ENCODE measurements at regions not wholly inside any gene's neighbourhood (a gene's known extent, or its start where the extent isn't known, plus 50 kb on each side); places are given as distances from the start of the nearest gene placed in this dataset.

DNA sequence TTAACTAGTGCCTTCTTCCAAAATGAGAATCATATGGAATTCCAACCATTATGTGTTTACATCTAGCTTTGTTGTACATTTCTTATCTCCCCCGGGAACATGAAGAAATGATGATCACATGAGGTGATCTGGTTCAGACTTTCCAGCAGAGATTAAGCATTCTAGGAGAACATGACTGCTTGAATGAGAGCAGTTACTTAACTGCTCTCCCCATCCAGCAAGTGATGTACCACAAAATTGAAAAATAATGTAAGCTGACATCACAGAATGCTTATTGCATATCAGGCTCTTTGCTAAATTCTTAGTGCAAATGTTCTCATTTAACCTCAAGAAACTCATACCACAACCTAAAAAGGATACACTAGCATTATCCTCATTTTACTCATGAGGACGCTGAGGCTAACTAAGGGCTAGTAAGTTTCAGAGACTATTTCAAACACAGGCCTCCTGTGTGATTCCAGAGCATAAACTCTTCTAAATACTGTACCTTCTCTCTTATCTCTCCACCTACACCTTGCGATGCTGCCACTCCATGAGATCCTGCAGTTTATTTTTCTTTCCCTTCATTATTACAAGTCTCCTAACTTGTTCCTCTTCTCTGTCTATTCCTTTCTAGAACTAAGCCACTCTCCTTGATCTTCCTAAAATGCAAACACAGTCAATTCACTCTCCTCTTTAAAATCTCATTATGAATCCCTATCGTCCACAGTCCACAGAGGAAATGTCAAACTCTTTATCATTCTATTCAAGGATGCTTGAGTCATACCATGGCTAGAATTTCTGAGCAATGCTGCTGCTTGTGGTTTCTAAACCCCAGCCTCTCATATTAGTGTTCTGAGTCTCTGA, 1224.8 kb upstream of the ZEB2 start:
- intact Hi-C loops (cut with DNase I) = no loop called here
- DNase-seq = no peak

DNA sequence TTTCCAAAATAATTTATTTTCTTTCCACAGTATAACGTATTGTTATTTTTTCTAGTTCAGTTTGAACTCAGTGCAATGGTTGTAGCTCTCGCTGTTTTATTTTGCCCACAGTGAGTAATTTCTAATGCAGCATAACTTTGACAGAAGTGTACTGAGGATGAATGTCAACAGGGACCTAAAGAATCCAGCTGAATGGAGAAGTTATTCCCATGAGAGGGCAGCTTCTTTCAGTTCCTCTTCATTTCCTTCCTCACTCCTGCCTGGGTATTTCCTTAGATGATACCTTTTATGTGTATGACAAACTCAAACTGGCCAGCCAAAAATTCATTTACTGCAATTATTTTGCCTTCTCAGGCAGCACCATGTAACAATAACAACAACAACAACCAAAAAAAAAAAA, 1223.1 kb upstream of the ZEB2 start:
- no peak for DNase-seq
- intact Hi-C loops (cut with DNase I) = no loop called here

DNA sequence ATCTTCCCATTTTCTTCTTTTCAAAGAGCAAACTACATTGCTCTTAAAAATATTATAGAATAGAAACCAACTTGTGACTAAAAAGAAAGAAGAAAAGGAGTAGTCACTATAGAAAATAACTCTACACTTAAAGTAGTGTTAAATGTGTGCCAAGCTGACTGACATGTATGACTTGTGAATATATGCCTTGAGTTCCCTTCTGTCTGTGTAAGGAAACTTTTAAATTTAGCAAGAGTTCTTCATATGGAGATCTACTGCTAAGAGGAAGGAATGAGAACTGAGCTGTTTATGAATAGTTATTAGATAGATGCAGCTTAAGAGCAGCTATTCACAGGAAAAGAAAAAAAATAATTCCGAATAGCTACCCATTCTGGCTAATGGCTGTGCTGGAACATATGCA, 1221.7 kb upstream of the ZEB2 start:
- intact Hi-C loops (cut with DNase I) = no loop called here
- no peak for DNase-seq

DNA sequence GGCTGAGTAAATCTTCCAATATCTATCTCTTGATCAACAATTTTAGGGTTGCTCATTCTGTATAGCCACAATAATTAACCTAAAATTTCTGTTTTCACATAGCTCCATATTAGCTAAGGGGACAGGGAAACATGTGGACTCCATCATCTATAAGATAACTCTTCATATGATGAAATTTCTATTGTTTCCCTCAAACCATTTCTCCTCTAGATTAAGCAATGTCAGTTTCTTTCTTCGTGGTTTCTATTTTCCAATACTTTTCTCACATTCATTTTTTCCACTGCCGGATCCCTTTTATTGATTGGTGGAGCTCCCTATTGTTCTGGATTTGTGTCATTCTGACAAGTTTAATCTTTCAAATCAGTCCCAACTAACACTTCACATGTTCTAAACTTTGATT, 1221.3 kb upstream of the ZEB2 start:
- intact Hi-C loops (cut with DNase I) = no loop called here
- DNase-seq = no peak

DNA sequence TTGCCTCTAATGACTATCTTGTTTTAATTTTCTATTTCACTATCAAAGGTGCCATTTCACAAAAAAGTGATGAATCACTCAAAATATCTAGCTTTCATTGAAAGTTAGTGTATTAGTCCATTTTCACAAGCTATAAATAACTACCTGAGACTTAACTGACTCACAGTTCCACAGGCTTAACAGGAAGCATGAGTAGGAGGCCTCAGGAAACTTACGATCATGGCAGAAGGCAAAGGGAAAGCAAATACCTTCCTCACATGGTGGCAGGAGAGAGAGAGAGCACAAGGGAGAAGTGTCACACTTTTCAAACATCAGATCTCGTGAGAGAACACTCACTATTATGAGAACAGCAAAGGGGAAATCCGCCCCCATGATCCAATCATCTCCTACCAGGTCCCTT, 1220.4 kb upstream of the ZEB2 start:
- intact Hi-C loops (cut with DNase I) = no loop called here
- peak in 5 of 42 donors; percentile 3 to 42 (median 7) for DNase-seq

DNA sequence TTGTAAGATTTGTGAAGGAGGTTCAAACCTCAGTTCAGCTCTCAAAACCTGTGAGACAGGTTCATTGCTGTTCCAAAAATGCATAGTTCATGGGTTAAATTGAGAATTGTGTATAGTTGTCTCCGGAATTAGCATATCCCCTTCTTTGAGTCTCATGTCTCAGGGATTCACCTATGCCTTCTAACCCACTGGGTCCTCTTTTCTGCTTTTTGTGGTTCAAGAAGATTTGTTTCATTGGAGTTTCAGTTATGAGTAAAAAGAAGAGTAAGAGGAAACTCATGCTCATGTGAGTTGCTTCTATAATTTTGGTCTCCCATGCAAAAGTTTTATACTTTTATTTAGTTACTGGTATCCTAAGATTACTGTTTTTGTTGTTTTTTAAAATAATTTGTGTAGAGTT, 1219.8 kb upstream of the ZEB2 start:
- no peak for DNase-seq
- intact Hi-C loops (cut with DNase I) = no loop called here

DNA sequence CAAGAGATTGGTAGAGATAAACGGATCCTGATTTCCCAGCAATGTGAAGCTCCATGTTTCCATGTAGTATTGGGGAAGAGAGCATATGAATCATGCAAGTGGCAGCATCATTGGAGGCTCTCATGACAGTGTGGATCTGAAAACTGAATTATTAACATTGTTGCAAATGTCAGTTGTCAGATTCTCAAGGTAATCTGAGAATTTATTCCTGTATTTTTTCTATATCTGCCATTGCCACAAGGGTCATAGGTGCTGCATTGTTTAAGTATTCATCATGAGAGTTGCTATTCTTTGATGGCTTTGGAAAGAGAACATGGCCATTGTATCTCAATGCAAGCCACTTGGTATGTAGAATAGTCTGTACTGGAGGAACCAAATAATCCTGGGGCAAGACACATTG, 1217.0 kb upstream of the ZEB2 start:
- intact Hi-C loops (cut with DNase I) = no loop called here
- DNase-seq = no peak

DNA sequence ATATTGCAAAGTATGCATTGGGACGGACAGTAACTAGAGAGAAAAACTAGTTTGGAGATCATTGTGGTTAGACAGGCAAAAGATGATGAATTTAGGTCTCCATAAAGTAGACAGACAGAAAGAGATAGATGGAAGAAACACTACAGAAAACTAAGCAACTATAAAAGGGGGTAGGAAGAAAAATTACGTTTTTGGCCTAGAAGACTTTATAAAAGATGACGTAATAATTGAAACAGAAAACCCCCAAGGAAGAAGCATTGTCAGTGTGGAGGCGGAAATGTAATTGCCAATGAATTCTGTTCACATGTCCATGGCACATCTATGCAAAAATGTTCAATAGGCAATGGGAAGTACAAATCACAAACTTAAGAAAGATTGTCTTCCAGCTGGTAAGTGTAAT, 1211.5 kb upstream of the ZEB2 start:
- no peak for DNase-seq
- intact Hi-C loops (cut with DNase I) = no loop called here

DNA sequence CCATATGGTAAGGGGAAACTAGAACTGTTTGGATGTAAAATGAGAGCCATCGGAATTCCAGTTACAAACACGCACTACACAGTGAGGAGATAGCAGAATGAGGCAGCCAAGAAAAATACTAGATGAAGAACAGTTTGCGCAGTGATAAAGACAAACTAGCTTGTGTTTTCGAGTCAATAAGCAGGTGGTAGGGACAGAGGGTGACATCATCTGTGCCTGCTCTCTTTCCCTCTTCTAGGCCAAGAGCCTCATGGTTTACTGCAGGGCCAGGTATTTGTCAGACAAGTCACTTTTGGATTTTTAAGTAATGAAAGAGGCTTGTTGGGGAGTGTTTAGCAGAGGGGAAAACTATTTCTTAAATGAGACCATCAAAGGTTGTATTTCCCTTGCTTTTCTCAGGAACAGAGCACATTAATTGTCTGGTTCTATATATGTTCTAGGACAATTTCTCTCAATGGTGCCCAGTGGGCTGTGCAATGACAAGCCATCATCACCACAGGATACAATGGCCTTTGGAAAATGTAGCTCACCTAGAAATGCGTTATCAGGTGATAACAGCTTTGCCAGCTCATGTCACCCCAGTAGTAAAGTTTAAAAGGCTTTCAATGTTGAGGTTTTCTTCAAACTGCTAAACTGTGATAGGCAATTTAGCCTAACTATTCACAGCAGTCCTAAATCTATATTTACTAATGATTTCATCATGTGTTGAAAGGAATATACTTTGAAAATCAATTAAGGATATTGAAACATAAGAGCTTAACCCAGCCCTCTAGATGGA, 1210.3 kb upstream of the ZEB2 start:
- DNase-seq = no peak
- intact Hi-C loops (cut with DNase I) = no loop called here

DNA sequence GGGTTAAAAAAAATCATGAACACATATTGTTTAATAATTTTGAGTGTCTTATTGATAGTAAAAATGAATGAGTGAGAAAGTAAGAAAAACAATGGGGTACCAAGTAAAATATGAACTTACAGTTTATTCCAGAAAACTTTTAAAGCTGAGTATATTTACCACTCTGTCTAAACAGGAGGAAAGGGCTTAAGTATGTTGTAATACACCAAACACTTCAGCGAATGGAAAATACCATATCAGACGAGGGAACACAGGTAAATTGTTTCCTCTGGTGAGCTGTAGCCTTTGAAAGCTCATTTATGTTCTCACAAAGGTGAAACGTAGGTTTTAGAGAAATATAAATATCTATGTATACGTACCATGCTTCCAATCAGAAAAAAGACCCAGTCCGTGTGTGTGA, 1209.6 kb upstream of the ZEB2 start:
- intact Hi-C loops (cut with DNase I) = no loop called here
- DNase-seq = no peak

DNA sequence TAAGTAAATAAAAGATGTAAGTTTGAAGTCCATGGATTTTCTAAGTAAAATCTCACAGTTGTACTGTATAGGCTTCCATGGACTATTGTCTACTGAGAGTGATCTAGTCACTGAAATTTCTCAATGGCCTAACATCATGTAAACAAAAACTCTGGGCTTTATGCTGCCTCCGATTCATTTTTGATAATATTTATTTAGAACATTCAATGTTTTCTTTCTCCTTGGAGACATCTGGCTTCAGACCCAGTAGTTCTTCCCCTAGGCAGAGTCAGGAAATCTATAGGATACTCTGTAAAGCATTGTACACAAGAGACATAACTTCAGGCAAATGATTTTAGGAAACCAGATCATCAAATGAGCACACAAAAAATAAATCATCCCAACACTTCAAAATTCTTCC, 1208.6 kb upstream of the ZEB2 start:
- no peak for DNase-seq

DNA sequence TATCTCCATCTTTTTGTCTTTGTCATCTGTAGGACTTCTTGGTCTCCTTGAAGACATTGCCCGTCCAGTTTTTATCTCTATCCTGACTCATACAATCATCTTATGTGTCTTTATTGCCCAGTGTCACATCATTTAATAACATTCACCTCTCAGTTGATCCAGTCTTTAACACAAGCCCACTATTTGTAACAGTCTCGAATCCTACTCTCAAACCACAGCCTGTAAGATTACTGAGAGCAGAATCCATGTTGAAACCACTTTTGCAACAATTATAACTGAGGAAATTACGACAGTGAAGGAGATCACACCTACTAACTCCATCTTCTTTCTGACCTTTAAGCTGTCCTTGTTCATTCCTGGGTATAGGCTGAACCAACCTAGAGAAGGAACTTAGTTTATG, 1206.0 kb upstream of the ZEB2 start:
- intact Hi-C loops (cut with DNase I) = no loop called here
- no peak for DNase-seq

More for the DNA sequence above, 1208.6 kb upstream of the ZEB2 start:
- intact Hi-C loops (cut with DNase I) = no loop called here

DNA sequence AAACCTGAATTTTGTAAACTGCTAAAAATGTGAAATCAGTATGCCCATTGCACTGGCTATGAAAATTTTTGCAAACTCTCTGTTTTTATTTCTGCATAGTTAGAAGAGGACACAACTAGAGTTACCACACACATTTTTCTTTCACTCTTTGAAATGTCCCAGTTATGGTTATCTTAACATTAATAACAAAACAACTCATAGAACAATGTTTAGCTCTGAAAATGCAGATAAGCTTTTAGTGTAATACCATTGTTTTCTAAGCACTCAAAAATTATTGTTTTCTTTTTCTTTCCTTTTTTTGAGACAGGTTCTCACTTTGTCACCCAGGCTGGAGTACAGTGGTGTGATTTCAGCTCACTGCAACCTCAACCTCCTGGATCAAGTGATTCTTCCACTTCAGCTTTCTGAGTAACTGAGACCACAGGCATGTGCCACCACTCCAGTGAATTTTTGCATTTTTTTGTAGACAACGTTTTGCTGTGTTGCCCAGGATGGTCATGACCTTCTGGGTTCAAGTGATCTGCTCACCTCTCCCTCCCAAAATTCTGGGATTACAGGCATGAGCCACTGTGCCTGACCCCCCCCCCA, 1204.5 kb upstream of the ZEB2 start:
- DNase-seq = no peak
- intact Hi-C loops (cut with DNase I) = no loop called here

DNA sequence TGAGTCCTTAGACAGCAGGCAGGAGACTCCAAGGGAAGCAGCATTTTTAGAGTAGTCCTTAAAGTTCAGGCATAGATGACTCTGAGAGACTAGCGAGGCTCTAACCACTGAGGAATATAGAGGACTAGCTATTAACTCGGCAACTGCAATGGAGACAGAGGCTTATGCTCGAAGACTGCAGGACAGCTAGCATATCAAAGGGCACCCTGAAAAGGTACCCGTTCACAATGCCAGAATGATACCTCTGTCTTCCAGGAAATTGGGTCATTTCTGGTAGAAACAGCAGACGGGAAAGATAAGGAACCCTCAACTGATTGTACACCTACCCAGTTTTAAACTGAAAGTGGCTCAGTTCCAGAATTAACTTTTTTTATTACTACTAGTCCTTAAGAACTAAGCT, 1204.0 kb upstream of the ZEB2 start:
- no peak for DNase-seq
- intact Hi-C loops (cut with DNase I) = no loop called here

DNA sequence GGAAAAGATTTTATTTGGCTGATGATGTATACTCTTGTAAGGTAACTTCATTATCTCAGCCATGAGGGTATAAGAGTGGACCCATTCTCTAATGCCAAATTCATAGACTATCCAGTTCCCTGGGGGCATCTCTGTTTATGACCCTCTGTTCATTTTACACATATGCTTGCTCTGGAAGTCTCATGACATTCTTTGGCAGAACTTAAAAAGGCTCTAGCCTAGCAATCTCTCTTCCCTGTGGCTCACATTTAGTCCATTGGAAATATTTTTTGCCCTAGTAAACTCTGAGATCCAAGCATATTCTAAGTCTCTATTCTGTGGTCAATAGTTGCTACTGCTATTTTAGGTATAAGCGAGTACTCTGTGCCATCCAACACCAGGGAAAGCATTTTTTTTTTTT, 1201.8 kb upstream of the ZEB2 start:
- intact Hi-C loops (cut with DNase I) = no loop called here
- no peak for DNase-seq

DNA sequence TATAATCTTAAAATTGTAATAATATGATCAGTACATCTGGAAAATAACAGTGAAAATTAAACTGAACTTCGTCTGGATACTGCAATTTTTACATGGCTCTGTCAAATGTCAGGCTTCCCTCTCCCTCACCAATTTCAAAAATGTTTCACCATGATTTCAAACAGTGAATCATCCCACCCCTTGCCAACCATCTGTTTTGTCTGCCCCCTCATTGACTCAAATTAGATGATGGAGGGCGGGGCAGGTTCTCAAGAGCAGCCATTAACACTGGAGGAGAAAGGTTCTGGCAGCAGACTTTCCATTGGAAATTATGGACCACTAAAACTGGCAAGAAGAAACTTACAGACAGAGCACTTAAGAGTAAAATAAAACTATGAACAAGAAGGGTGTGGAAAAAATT, 1195.7 kb upstream of the ZEB2 start:
- DNase-seq = peak in 1 of 42 donors; percentile 11
- intact Hi-C loops (cut with DNase I) = no loop called here

DNA sequence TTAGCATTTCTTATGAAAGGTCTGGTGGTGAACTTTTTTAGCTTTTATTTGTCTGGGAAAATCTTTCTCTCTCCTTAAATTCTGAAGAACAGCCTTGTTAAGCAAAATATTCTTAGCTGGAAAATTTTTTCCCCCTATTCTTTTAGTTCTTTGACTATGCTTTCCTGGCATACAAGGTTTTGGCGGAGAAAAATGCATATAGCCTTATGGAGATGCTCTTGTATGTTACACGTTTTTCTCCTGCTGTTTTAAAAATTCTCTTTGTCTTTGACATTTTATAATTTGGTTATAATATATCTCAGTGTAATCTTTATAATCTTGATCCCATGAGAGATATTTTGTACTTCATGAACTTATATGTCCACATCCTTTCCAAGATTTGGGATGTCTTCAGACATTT, 1190.4 kb upstream of the ZEB2 start:
- no peak for DNase-seq
- intact Hi-C loops (cut with DNase I) = no loop called here

DNA sequence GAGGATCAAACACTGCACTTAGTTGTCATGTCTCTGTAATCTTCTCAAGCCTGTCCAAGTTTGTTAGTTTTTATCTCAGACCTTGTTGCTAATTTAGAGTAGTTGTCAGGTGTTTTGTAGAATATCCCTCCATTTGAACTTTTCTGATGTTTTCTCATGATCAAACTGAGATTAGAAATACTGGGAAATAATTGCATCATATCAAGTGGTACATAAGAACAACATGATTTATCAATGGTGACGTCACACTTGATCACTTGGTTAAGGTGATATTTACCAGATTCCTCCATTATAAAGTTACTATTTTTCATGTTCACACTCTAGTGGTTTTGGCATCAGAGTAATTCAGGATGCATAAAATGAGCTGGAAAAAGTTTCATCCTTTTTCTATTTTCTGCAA, 1182.4 kb upstream of the ZEB2 start:
- no peak for DNase-seq
- intact Hi-C loops (cut with DNase I) = no loop called here

DNA sequence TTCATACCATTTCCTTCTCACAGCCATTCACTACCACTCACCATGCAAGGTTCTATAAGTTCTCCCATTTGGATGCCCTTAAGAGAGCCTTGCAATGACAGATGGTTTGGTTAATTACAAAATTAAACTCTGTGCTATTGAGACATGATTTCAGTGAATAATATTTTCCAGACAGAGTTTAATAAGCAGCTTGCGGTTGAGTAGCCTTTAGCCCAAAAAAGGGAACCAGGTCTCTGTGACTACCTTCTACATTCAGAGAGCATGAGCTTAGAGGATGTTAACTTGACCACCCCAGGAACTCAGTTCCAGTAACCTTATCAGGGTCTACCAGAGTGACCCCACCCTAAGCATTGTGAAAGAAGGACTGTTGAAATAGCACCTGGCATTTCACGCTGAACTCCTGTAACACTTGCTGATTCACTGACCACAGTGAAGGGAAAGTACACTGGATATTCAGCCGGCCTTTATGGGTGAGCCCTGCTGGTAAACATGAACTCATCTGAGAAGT, 1173.1 kb upstream of the ZEB2 start:
- DNase-seq = peak in 9 of 42 donors; percentile 1 to 42 (median 14)
- intact Hi-C loops (cut with DNase I) = no loop called here

DNA sequence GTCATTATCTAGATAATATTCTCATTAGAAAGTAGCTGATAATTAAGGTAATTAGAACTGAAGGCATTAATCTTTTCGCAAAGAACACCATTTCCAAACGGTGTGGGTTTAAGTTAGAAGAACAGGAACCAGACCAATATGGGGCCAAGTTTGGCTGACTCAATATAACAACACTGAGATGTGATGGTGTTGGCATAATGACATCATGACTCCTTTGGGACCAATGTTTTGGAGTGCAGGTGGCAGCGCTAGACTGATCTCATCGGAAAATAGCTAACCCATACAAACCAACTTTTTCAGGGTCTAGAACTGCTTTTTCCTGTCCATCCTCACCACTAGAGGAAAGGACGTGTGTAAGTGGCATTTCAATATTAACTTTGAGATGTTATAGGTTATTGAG, 1171.7 kb upstream of the ZEB2 start:
- intact Hi-C loops (cut with DNase I) = no loop called here
- no peak for DNase-seq

Measured in head of caudate nucleus (tissue), 42 donors.